Cardiac muscle cell (in vitro differentiated cells and primary cell): ENCODE measurements at regions not wholly inside any gene's neighbourhood (a gene's known extent, or its start where the extent isn't known, plus 50 kb on each side); places are given as distances from the start of the nearest gene placed in this dataset.

Source experiments
- DNase-seq, 2 donors: peaks; one replicate each; pipeline versions ENCODE4 v3.0.0 to v3.0.0-alpha.2; 2010 to 2017; ENCODE audit warnings: low read depth in 1 of 2, low spot score in 1 of 2
- H3K27ac ChIP-seq: fragments of 200-600 bp; sonication (generic); 2 replicates; pipeline ENCODE4 v1.5.1; 2016
- H3K27me3 ChIP-seq: fragments of 200-600 bp; sonication (generic); 2 replicates; pipeline ENCODE4 v1.6.0; 2016; ENCODE audit warnings: control low read depth
- H3K36me3 ChIP-seq: fragments of 200-600 bp; sonication (generic); 2 replicates; pipeline ENCODE4 v1.5.1; 2016; ENCODE audit warnings: control low read depth
- H3K4me1 ChIP-seq: fragments of 200-600 bp; sonication (generic); 2 replicates; pipeline ENCODE4 v1.8.1; 2017; ENCODE audit warnings: low read depth, mild to moderate bottlenecking, mixed run types
- H3K4me3 ChIP-seq: fragments of 200-600 bp; sonication (generic); 2 replicates; pipeline ENCODE4 v1.5.1; 2016; ENCODE audit warnings: mild to moderate bottlenecking
- H3K9me3 ChIP-seq: fragments of 200-600 bp; sonication (generic); 2 replicates; pipeline ENCODE4 v1.5.1; 2017; ENCODE audit warnings: low read depth, mild to moderate bottlenecking, control low read depth
- CTCF ChIP-seq: IDR thresholded peaks from 2 replicates; pipeline ENCODE4 v1.5.1; 2012; ENCODE audit warnings: low read depth, mild to moderate bottlenecking, low read length

DNA sequence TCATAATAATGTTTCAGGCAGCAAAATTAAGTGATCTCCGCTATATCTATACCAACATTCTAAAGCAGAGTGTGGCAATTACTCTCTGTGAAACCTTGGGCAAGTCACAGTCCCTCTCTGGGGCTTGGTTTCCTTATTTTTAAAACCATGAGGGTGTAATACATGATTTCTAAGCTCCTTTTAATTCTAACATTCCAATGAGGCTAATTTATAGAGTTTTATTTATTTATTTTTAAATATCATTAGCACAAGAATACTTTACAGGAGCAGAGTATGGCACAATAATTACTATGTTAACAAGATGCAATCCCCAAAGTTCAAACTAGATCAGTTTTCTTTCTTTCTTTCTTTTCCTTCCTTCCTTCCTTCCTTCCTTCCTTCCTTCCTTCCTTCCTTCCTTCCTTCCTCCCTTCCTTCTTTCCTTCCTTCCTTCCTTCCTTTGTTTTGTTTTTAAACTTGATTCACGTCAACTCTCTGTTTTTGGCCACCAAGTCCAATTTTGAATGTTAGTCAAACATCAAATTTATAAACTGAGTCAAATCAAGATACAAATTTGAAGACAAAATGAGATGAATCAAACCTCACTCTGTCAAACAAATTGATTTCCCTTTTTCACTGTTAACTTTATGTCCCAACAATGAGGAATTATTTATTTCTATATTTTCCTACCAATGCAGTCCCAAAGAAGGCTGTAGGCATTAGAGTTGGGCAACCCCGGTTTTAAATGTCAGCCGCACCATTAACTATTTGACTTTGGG lies 50.2 kb upstream of the GPR174 start:
- H3K27me3 ChIP-seq: no peaks in the 10 kb centered on the region
- no peak for DNase-seq
- H3K4me3 ChIP-seq: no peak overlapping the region
- H3K4me1 ChIP-seq: no peaks in the 10 kb centered on the region
- TF ChIP-seq CTCF: no peak
- H3K36me3 ChIP-seq: no peaks in the 10 kb centered on the region
- H3K27ac ChIP-seq: no peak overlapping the region
- no peaks in the 10 kb centered on the region for H3K9me3 ChIP-seq
